ENCODE measurements at regions not wholly inside any gene's neighbourhood (a gene's known extent, or its start where the extent isn't known, plus 50 kb on each side); places are given as distances from the start of the nearest gene placed in this dataset.
"Not testable (repeated sequence)": the region's sequence is repeated elsewhere in the genome, so short reads cannot be mapped to it uniquely, and the experiment has no call there.

DNA sequence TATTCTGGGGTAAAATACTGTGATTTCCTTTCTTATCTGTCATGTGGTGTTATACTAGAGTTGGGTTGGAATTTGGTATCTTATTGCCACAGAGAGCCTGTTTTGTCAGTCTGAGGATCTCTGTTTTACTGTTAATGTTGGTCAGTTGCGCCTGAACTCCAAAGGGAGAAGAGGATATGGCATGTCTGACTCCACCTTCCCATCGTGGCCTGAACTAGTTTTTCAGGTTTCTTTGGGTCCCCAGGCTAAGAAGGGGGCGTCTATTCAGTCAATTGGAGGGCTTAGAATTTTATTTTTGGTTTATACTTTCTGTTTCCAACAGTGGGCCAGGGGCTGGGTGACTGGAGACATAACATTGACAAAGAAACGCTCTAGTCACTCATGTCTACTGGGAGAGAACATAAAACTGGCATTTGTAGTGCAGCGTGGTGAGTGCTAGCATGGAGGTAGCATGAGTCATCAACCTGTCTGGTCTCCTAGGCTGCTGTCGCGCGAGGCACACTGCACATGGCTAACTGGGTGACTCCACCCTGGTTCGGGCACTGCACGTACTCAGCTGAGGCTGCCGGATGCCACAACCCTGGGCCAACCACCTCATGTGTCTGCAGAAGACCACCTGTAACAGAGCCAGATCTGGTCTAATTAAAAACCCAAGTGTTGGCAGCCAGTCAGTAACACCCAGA, 120.1 kb upstream of the OR9Q1 start:
- Histone ChIP-seq H3K27me3 (ENCODE audit: control insufficient read depth, insufficient read depth, low read length) (no peaks in the 10 kb centered on the region), H3K4me3 (ENCODE audit: insufficient read depth, low read depth, low read length) (no peak overlapping the region), H3K36me3 (replicated peaks; ENCODE audit: control insufficient read depth, insufficient read depth, low read length) (no peaks in the 10 kb centered on the region)
- no peak for DNase-seq

DNA sequence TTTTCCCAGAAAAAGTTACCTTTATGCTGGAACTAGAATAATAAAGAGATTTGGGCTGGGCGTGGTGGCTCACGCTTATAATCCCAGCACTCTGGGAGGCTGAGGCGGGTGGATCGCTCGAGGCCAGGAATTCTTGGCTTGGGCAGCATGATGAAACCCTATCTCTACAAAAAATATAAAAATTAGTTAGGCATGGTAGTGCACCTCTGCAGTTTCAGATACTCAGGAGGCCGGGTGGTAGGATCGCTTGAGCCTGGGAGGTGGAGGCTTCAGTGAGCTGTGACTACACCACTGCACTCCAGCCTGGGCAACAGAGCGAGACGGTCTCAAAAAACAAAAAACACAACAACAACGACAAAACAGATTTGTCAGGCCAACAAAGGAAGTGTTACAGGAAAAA, 119.3 kb upstream of the OR9Q1 start:
- no peak for DNase-seq
- no peaks in the 10 kb centered on the region for H3K36me3 ChIP-seq (replicated peaks; ENCODE audit: control insufficient read depth, insufficient read depth, low read length)
- no peak overlapping the region for H3K4me3 ChIP-seq (ENCODE audit: insufficient read depth, low read depth, low read length)

DNA sequence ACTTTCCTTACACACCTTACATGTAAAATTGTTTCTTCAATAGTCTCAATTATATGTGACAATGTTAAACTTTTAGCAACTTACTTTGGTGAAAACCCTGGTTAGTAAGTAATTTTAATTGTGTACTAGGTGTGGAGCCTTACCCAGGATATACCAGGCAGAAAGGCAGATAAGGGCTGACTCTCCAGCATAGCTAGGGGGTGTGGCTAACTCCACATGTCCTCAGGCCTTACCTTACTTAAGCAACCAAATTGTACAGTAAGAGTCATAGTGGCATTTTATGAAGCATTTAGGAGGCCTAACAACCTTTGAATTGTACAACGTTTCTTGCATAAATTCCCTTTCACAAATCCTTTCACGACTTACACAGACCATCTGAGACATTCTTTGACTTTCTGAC, 118.2 kb upstream of the OR9Q1 start:
- Histone ChIP-seq H3K36me3 (replicated peaks; ENCODE audit: control insufficient read depth, insufficient read depth, low read length) (no peaks in the 10 kb centered on the region), H3K4me3 (ENCODE audit: insufficient read depth, low read depth, low read length) (no peak overlapping the region), H3K27me3 (ENCODE audit: control insufficient read depth, insufficient read depth, low read length) (no peaks in the 10 kb centered on the region)
- DNase-seq, result no peak

More for the DNA sequence above, 119.3 kb upstream of the OR9Q1 start:
- H3K27me3 ChIP-seq (ENCODE audit: control insufficient read depth, insufficient read depth, low read length), result no peaks in the 10 kb centered on the region

DNA sequence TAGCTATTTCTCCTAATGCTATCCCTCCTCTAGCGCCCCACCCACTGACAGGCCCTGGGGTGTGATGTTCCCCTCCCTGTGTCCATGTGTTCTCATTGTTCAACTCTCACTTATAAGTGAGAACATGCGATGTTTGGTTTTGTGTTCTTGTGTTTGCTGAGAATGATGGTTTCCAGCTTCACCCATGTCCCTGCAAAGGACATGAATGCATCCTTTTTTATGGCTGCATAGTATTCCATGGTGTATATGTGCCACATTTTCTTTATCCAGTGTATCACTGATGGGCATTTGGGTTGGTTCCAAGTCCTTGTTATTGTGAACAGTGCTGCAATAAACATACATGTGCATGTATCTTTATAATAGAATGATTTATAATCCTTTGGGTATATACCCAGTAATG, 115.3 kb upstream of the OR9Q1 start:
- H3K27me3 ChIP-seq (ENCODE audit: control insufficient read depth, insufficient read depth, low read length); DNase-seq; H3K36me3 ChIP-seq (replicated peaks; ENCODE audit: control insufficient read depth, insufficient read depth, low read length); H3K4me3 ChIP-seq (ENCODE audit: insufficient read depth, low read depth, low read length): not testable (repeated sequence)

DNA sequence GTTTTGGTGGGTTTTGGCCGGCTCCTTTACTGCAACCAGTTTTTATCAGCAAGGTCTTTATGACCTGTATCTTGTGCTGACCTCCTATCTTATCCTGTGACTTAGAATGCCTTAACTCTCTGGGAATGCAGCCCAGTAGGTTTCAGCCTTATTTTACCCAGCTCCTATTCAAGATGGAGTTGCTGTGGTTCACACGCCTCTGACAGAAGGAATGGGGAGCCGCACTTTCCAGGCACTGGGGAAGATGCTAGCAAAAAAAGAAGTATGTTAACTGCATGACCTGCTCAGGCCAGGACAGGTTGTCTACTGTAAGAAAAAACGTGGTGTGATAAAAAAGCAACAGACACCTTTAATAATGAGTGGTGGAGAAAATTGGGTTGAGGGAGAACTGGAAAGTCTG, 112.2 kb upstream of the OR9Q1 start:
- not testable (repeated sequence) for H3K27me3 ChIP-seq (ENCODE audit: control insufficient read depth, insufficient read depth, low read length)

DNA sequence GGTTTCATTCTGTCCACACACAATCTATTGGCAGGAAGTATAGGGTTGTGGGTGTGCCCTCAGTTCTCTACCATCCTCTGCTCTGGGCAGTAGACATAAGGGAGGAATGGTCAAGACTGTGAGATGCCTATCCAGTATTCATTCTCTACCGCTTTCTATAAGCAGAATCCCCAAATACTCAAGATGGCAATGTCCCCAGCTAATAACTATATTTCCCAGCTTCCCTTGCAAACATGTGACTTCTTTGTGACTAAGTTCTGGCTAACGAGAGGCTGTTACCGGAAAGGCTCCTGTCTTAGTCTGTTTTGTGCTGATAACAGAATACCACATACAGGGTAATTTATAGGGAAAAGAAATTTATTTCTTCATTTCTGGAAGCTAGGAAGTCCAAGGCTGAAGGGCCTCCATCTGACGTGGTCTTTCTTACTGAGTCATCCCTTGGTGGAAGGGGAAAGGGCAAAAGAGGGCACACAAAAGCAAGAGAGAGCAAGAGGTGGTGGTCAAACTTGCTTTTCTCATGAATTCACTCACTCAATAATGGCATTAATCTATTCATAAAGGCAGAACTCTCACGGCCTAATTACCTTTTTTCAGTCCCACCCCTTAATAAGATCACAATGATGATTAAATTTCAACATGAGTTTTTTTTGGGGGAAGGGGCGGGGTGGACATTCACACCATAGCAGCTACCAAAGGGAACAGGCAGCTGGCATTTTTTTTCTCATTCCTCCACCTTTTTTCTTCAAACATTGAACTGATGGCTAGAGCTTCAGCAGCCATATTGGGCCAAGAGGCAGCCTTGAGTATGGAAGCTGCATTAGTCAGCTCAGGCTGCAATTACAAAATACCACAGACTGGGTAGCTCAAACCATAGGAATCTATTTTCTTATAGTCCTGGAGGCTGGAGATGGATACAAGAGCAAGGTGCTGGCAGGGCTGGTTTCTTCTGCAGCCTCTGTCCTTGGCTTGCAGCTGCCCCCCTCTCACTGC, 109.7 kb upstream of the OR9Q1 start:
- H3K27me3 ChIP-seq (ENCODE audit: control insufficient read depth, insufficient read depth, low read length), result no peaks in the 10 kb centered on the region
- no peaks in the 10 kb centered on the region for H3K36me3 ChIP-seq (replicated peaks; ENCODE audit: control insufficient read depth, insufficient read depth, low read length)
- DNase-seq, result no peak
- H3K4me3 ChIP-seq (ENCODE audit: insufficient read depth, low read depth, low read length), result no peak overlapping the region

More for the DNA sequence above, 112.2 kb upstream of the OR9Q1 start:
- not testable (repeated sequence) for H3K4me3 ChIP-seq (ENCODE audit: insufficient read depth, low read depth, low read length); H3K36me3 ChIP-seq (replicated peaks; ENCODE audit: control insufficient read depth, insufficient read depth, low read length); DNase-seq

DNA sequence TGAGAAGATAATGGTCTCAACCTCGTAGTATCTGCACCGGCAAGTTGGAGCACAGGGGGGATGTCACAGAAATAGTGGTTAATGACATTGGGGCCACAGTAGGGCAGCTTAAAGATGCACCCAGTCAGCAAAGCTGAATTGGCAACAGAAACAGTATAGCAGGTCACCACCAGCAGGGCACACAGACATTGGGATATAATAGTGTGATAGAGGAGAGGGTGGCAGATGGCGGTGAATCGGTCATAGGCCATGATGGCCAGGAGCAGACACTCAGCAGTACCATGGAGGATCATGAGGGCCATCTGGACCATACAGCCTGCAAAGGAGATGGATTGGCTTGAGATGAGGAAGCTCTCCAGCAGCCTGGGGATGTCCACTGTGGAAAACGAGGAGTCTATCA, 106.0 kb upstream of the OR9Q1 start:
- Histone ChIP-seq H3K27me3 (ENCODE audit: control insufficient read depth, insufficient read depth, low read length) (no peaks in the 10 kb centered on the region), H3K36me3 (replicated peaks; ENCODE audit: control insufficient read depth, insufficient read depth, low read length) (no peaks in the 10 kb centered on the region), H3K4me3 (ENCODE audit: insufficient read depth, low read depth, low read length) (no peak overlapping the region)
- no peak for DNase-seq

DNA sequence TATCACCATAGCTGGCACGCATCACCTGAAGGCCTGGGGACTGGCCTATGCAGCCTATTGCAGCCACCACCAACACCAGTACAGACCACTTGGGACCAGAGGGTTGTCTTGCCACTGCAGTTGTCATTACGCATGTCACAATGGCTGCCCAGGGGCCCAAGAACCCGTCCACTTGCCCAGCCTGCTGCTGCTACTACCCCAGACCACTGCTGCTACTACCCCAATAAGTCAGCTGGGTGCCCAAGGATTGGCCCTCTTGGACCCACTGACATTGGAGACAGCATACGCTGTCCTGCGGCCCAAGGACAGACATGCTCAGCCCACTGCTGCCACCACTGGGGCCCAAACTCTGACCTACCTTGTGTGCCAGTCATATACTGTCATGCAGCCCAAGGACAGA, 102.7 kb upstream of the OR9Q1 start:
- H3K27me3 ChIP-seq (ENCODE audit: control insufficient read depth, insufficient read depth, low read length), result no peaks in the 10 kb centered on the region
- H3K4me3 ChIP-seq (ENCODE audit: insufficient read depth, low read depth, low read length), result no peak overlapping the region
- H3K36me3 ChIP-seq (replicated peaks; ENCODE audit: control insufficient read depth, insufficient read depth, low read length), result no peaks in the 10 kb centered on the region
- no peak for DNase-seq

DNA sequence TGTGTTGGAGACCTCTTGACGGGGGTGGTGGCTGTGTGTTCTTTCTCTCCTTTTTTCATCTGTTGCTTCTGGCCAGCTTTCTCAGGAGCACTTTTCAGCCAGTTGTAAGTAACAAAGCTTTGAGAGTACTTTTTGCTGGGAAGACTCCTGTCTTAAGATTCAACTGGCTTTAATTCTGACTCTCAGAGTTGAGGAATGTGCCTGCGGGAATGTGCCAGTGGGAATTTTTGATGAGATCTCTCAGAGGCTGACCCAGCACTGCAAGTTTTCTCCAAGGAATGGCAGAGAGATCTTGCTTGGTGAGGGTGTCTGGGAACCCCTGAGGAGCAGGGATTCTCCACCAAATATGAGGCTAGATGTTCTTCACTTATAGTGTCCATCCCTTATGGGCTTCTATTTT, 91.6 kb upstream of the OR9Q1 start:
- no peak for DNase-seq
- Histone ChIP-seq H3K27me3 (ENCODE audit: control insufficient read depth, insufficient read depth, low read length) (no peaks in the 10 kb centered on the region), H3K36me3 (replicated peaks; ENCODE audit: control insufficient read depth, insufficient read depth, low read length) (no peaks in the 10 kb centered on the region), H3K4me3 (ENCODE audit: insufficient read depth, low read depth, low read length) (no peak overlapping the region)

DNA sequence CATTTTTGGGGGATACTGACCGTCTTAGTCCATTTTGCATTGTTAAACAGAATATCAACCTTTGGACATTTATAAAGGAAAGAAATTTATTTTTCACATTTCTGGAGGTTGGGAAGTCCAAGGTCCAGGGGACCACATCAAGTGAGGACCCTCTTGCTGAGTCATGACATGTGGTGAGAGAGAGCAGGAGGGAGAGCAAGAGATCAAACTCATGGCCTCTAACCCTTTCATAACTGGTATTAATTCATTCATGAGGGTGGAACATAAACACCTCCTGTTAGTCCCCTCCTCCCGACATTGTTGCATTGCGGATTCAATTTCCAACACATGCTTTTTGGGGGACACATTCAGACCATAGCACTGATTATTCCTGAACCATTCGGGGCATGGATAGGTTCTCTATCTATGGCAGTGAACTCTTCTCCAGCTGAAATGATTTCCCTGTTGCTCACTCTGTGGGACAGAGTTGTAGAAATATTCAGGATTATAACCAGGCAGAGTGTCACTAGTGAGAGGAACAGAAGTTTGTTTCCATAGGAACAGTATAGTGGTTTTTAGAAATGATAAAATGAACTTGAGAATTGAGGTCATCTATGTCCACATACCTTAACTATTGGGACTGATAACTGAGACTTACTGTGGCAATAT, 88.2 kb upstream of the OR9Q1 start:
- Histone ChIP-seq H3K36me3 (replicated peaks; ENCODE audit: control insufficient read depth, insufficient read depth, low read length) (no peaks in the 10 kb centered on the region), H3K27me3 (ENCODE audit: control insufficient read depth, insufficient read depth, low read length) (no peaks in the 10 kb centered on the region), H3K4me3 (ENCODE audit: insufficient read depth, low read depth, low read length) (no peak overlapping the region)
- no peak for DNase-seq

DNA sequence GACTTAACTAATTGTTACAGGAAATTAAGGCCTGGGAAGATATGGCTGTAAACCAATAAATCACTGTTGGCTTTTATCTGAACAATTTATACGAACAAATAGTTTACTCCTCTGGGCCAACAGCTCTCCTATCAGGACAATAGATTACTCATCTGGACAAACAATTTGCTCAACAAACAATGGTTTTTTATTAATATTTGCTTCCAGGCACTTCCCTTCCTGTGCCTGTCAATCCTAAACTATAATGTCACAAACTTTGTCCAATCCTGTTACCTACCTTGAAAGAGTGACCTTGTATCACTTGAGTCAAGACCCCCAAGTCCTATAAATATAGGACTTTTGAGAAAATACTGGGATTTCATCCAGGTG, 87.6 kb upstream of the OR9Q1 start:
- Histone ChIP-seq H3K27me3 (ENCODE audit: control insufficient read depth, insufficient read depth, low read length) (no peaks in the 10 kb centered on the region), H3K4me3 (ENCODE audit: insufficient read depth, low read depth, low read length) (no peak overlapping the region), H3K36me3 (replicated peaks; ENCODE audit: control insufficient read depth, insufficient read depth, low read length) (no peaks in the 10 kb centered on the region)
- DNase-seq, result no peak

DNA sequence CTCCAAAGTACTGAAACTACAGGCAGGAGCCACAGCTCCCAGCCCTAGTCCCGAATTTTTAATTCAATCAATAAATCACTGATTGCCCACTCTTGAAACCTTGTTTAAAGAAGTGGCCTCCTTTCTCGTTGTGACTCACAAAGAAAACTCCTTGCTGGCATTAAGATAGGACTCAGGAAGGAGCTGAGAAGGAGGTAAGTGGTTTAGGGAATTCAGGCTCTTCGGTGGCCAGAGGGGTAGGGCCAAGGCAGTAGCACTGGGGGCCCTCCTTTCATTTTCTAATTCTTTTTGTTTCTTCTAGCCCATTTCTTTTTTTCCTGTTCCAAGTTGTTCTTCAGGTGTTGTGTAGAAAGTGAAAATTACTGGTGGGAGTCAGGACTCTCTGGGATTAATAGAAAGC, 86.2 kb upstream of the OR9Q1 start:
- no peak for DNase-seq
- Histone ChIP-seq H3K4me3 (ENCODE audit: insufficient read depth, low read depth, low read length) (no peak overlapping the region), H3K27me3 (ENCODE audit: control insufficient read depth, insufficient read depth, low read length) (no peaks in the 10 kb centered on the region), H3K36me3 (replicated peaks; ENCODE audit: control insufficient read depth, insufficient read depth, low read length) (no peaks in the 10 kb centered on the region)

DNA sequence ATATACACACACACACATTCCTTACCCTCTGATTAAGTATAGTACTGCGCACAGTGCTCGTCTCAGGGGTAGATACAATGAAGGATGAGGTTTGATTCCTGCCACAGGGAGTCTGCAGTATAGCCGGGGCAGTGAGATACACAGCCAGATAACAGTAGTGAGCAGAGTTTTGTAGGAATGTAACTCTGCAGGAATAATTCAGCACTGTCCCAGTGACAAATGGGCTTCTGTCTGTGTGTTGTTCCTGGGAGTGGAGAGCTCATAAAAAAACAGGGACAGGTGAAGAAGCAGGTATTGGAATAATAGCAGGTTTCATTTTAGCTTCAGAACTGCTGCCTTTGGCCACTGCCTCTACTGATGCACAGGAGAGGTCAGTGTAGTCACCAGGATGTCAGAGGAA, 85.3 kb upstream of the OR9Q1 start:
- Histone ChIP-seq H3K36me3 (replicated peaks; ENCODE audit: control insufficient read depth, insufficient read depth, low read length) (no peaks in the 10 kb centered on the region), H3K4me3 (ENCODE audit: insufficient read depth, low read depth, low read length) (no peak overlapping the region), H3K27me3 (ENCODE audit: control insufficient read depth, insufficient read depth, low read length) (no peaks in the 10 kb centered on the region)
- DNase-seq, result no peak

DNA sequence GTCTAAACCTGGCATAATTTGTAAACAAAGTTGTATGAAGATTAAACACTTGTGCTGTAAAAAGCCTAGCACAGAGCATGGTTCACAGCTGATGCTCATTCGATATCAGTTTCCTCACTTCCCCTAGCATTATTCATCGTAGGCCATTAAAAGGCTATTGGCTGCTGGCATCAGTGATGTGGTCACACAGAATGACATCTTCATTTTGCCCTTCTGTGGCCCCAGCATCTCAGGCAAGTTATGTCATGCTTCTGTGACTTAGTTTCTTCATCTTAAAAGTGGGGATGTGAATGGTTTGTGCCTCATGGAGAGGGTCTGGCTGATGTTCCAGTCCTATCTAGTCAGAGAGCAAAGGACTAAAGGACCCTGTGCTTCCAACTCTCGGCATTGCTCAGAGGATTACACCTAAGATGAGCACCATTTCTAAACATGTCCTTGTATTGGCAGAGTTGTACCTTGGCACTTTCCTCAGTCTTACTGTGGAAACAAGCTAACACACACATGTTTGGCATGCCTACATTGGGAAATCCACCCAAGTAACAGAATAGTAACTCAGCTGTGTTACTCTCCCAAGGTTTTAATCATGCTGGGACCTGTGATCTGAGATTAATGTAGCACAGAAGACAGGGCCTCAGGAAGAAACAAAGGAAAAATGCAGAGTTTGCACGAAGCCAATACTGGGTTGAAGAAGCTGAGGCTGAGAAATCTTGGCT, 83.5 kb upstream of the OR9Q1 start:
- H3K27me3 ChIP-seq (ENCODE audit: control insufficient read depth, insufficient read depth, low read length), result no peaks in the 10 kb centered on the region
- DNase-seq, result no peak
- no peaks in the 10 kb centered on the region for H3K36me3 ChIP-seq (replicated peaks; ENCODE audit: control insufficient read depth, insufficient read depth, low read length)
- no peak overlapping the region for H3K4me3 ChIP-seq (ENCODE audit: insufficient read depth, low read depth, low read length)

Measured in H7 (cell line).